Activated naive CD8-positive, alpha-beta T cell treated with anti-CD3 and anti-CD28 coated beads, Interleukin-2, amount 50 U/mL, for 24 hours (primary cell): ENCODE measurements at regions not wholly inside any gene's neighbourhood (a gene's known extent, or its start where the extent isn't known, plus 50 kb on each side); places are given as distances from the start of the nearest gene placed in this dataset.
"Not testable (repeated sequence)": the region's sequence is repeated elsewhere in the genome, so short reads cannot be mapped to it uniquely, and the experiment has no call there.

Experiments used
- ATAC-seq: fragments of 150-1000 bp; cut with Tn5 transposase; one replicate; pipeline ENCODE4 v1.10.0; 2021
- DNase-seq: peaks from one replicate; pipeline ENCODE4 v3.0.0; 2021
- H3K27ac Mint-ChIP-seq: one replicate; pipeline ENCODE4 v1.8.0; 2021; ENCODE audit warnings: mild to moderate bottlenecking, mixed read lengths
- H3K27me3 Mint-ChIP-seq: one replicate; pipeline ENCODE4 v1.8.0; 2021; ENCODE audit warnings: mixed read lengths
- H3K36me3 Mint-ChIP-seq: one replicate; pipeline ENCODE4 v1.8.0; 2021; ENCODE audit warnings: low read depth, mixed read lengths
- H3K4me1 Mint-ChIP-seq: one replicate; pipeline ENCODE4 v1.8.0; 2021; ENCODE audit warnings: mixed read lengths
- H3K4me3 Mint-ChIP-seq: one replicate; pipeline ENCODE4 v1.8.0; 2021; ENCODE audit warnings: mild to moderate bottlenecking, moderate library complexity, mixed read lengths
- H3K9me3 Mint-ChIP-seq: one replicate; pipeline ENCODE4 v1.8.0; 2021; ENCODE audit warnings: mixed read lengths

DNA sequence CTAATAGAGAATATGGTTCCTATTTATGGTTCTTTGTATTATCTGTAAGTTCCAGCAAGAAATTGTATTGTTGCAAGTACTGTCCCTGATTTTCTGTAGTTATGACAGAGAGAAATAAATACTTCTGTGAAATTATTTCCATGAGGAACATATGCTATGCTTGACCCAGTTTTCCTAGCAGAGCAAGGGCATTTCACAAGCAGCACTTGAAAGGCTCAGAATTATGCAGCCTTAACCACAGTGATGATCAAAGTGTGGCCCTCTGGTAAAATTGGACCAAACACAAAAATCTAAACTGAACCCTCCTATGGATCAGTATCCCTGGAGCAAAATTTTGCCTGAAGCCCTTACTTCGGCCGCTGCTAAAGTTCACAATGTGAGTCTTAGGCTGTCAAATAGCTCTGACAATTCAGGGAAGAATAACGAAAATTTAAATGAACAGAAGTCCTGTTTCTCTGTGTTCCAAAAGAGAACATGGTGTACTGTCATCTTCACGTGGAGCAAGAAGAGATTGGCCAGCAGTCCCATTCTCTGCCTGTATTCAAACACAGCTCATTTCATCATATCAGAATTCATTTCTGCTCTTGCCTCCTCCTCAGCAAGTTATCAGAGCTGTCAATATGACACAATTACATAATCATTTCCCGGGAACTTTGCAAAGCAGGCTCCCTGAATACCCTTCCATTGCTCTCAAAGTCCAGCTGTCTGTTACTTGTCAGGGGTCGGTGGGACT is 471.9 kb downstream of the RPS29 start:
- Mint-ChIP-seq H3K9me3 (no peaks in the 10 kb centered on the region), H3K4me3 (no peak overlapping the region), H3K36me3 (no peaks in the 10 kb centered on the region), H3K27ac (no peak overlapping the region), H3K4me1 (no peaks in the 10 kb centered on the region), H3K27me3 (no peaks in the 10 kb centered on the region)
- ATAC-seq (no peak), DNase-seq (no peak)

- Mint-ChIP-seq H3K27ac (no peak overlapping the region), H3K9me3 (peaks cover 4% of the 10 kb centered on the region), H3K36me3 (no peaks in the 10 kb centered on the region), H3K4me1 (no peaks in the 10 kb centered on the region), H3K27me3 (no peaks in the 10 kb centered on the region), H3K4me3 (no peak overlapping the region)
- DNase-seq: no peak
- ATAC-seq: no peak
These were observed 479.2 kb downstream of the RPS29 start for GRCh38 chr14:49106741-49107667.

- no peak overlapping the region for H3K27ac Mint-ChIP-seq
- no peak for DNase-seq
- H3K36me3 Mint-ChIP-seq: no peaks in the 10 kb centered on the region
- ATAC-seq: no peak
- H3K9me3 Mint-ChIP-seq: peaks cover 4% of the 10 kb centered on the region
- no peaks in the 10 kb centered on the region for H3K4me1 Mint-ChIP-seq
- H3K27me3 Mint-ChIP-seq: no peaks in the 10 kb centered on the region
- no peak overlapping the region for H3K4me3 Mint-ChIP-seq
These were observed 480.2 kb downstream of the RPS29 start for GRCh38 chr14:49105956-49106355.

DNA sequence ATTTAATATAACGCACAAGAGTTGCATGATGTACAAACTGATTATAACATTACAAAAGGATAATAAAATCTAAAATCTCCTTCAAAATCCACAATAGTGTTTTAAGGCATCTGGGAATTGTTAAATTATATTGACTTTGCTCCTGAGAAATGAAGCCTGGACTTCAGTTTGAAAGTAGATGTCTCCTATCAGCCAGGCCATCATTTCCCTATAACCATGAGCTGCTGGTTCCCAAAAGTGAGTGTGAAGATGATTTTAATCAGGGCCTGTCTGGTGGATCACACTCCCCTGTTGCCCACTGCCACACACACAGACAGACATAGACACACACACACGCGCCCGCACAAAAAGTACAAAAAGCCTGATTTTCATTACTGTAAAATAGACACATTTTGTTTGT is 480.7 kb downstream of the RPS29 start:
- Mint-ChIP-seq H3K9me3 (peaks cover 4% of the 10 kb centered on the region), H3K4me1 (no peaks in the 10 kb centered on the region), H3K27ac (no peak overlapping the region), H3K36me3 (no peaks in the 10 kb centered on the region), H3K27me3 (no peaks in the 10 kb centered on the region), H3K4me3 (no peak overlapping the region)
- no peak for ATAC-seq
- no peak for DNase-seq

GRCh38 chr14:49092345-49092744 is 493.8 kb downstream of the RPS29 start:
- DNase-seq (no peak), ATAC-seq (no peak)
- Mint-ChIP-seq H3K27me3 (peaks cover 4% of the 10 kb centered on the region), H3K4me1 (no peaks in the 10 kb centered on the region), H3K36me3 (no peaks in the 10 kb centered on the region), H3K9me3 (no peaks in the 10 kb centered on the region), H3K27ac (no peak overlapping the region), H3K4me3 (no peak overlapping the region)

GRCh38 chr14:49089107-49089506 is 497.1 kb downstream of the RPS29 start:
- Mint-ChIP-seq H3K36me3 (no peaks in the 10 kb centered on the region), H3K4me1 (no peaks in the 10 kb centered on the region), H3K9me3 (no peaks in the 10 kb centered on the region), H3K27me3 (peaks cover 4% of the 10 kb centered on the region), H3K27ac (no peak overlapping the region), H3K4me3 (no peak overlapping the region)
- DNase-seq (no peak), ATAC-seq (no peak)

DNA sequence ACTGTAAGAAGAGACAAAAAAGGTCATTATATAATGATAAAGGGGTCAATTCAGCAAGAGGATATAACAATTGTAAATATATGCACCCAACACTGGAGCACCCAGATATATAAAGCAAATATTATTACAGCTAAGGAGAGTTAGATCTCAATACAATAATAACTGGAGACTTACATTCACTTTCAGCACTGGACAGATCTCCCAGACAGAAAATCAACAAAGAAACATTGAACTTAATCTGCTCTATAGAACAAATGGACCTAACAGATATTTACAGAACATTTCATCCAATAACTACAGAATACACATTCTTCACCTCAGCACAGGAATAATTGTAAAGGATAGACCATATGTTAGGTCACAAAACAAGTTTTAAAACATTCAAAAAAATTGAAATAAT is 512.9 kb downstream of the RPS29 start:
- not testable (repeated sequence) for H3K9me3 Mint-ChIP-seq, DNase-seq, H3K36me3 Mint-ChIP-seq, ATAC-seq, H3K27me3 Mint-ChIP-seq, H3K4me3 Mint-ChIP-seq, H3K27ac Mint-ChIP-seq, H3K4me1 Mint-ChIP-seq

- Mint-ChIP-seq H3K4me3 (no peak overlapping the region), H3K27ac (no peak overlapping the region)
- no peak for ATAC-seq
These were observed 527.7 kb downstream of the RPS29 start for GRCh38 chr14:49058511-49058910.

DNA sequence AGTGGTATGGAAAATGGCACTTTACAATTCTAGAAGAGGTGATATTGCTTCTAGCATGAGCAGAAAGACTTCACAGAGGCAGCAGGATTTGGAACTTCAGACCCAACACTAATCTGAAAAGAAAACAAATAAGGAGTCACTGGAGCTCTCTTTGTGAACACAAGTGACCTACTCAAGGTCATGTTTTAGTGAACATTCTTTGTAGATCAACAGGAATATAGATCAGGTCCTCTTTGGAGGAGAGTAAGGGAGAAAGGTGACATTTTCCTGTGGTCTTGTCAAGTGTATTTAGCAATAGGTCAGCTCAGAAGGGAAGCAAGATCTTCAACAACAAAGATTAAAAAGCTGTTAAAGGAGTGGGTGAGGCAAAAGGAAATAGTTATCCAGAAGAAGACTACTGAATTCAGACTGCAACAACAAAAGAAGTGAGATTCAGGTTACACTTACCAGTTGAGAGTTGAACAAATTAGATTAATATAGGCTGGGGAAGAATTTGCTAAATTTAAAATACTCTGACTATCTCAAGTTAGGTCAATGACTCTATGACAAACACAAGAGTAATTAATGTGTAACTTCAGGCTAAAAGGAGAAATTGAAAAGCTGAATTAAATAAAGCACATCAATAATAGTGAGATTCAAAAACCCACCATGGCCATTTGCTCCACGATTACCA is 528.2 kb downstream of the RPS29 start:
- no peaks in the 10 kb centered on the region for H3K4me1 Mint-ChIP-seq
- no peaks in the 10 kb centered on the region for H3K27me3 Mint-ChIP-seq
- DNase-seq: no peak
- H3K27ac Mint-ChIP-seq: no peak overlapping the region
- peaks cover 1% of the 10 kb centered on the region for H3K9me3 Mint-ChIP-seq
- H3K4me3 Mint-ChIP-seq: no peak overlapping the region
- no peaks in the 10 kb centered on the region for H3K36me3 Mint-ChIP-seq
- ATAC-seq: no peak

More at GRCh38 chr14:49058511-49058910, 527.7 kb downstream of the RPS29 start:
- Mint-ChIP-seq H3K9me3 (peaks cover 6% of the 10 kb centered on the region), H3K4me1 (no peaks in the 10 kb centered on the region), H3K36me3 (no peaks in the 10 kb centered on the region), H3K27me3 (no peaks in the 10 kb centered on the region)
- no peak for DNase-seq

GRCh38 chr14:49056021-49056420 is 530.2 kb downstream of the RPS29 start:
- Mint-ChIP-seq H3K4me1 (no peaks in the 10 kb centered on the region), H3K27ac (no peak overlapping the region), H3K4me3 (no peak overlapping the region), H3K27me3 (no peaks in the 10 kb centered on the region), H3K9me3 (no peaks in the 10 kb centered on the region), H3K36me3 (no peaks in the 10 kb centered on the region)
- ATAC-seq (no peak), DNase-seq (no peak)

- no peaks in the 10 kb centered on the region for H3K4me1 Mint-ChIP-seq
- H3K9me3 Mint-ChIP-seq: no peaks in the 10 kb centered on the region
- no peaks in the 10 kb centered on the region for H3K27me3 Mint-ChIP-seq
- H3K4me3 Mint-ChIP-seq: no peak overlapping the region
- ATAC-seq (no peak), DNase-seq (no peak)
- H3K36me3 Mint-ChIP-seq: no peaks in the 10 kb centered on the region
- H3K27ac Mint-ChIP-seq: no peak overlapping the region
These were observed 533.7 kb downstream of the RPS29 start for GRCh38 chr14:49052521-49052920.

GRCh38 chr14:49051328-49052060 is 534.7 kb downstream of the RPS29 start:
- no peak overlapping the region for H3K4me3 Mint-ChIP-seq
- H3K27ac Mint-ChIP-seq: no peak overlapping the region
- no peaks in the 10 kb centered on the region for H3K4me1 Mint-ChIP-seq
- DNase-seq (no peak), ATAC-seq (no peak)
- H3K36me3 Mint-ChIP-seq: no peaks in the 10 kb centered on the region
- H3K27me3 Mint-ChIP-seq: no peaks in the 10 kb centered on the region
- no peaks in the 10 kb centered on the region for H3K9me3 Mint-ChIP-seq

DNA sequence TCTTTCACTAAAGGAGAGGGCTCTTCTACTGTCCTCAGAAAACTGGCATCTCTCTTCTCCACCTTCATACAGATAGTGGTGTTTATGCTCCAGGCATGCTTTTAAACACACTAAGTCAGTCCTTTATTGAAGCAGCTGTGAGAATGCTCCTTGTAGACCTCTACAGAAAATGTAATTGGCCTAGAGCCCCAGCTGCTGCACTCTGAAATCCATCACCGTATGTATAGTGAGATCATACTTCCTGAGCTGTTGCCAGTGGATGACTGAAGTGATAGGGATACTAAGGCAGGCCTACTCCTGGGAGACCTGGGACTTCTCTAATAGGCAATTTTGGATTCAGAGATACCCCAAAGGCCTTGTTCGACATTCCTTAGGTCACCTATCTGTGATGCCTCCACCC is 535.4 kb downstream of the RPS29 start:
- Mint-ChIP-seq H3K27me3 (no peaks in the 10 kb centered on the region), H3K4me1 (no peaks in the 10 kb centered on the region), H3K4me3 (no peak overlapping the region), H3K9me3 (no peaks in the 10 kb centered on the region), H3K36me3 (no peaks in the 10 kb centered on the region), H3K27ac (no peak overlapping the region)
- DNase-seq (no peak), ATAC-seq (no peak)

DNA sequence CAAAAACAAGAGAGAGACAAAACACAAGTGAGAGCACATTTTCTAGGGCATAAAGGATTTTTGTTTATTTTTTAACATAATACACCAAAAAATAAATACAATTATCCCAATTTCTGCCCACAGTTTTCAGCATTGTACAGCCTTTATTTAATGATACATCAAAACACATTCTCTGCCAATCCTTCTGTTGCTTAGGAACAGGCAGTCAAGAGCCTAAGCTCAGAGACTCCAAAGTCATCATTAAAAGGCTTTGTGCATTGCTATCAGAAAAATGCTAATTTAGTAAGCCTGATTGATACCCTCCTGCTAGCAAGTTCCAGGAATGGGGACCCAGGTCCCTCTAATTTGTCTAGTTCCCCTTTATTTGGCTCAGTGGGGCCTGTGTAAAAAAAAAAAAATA is 536.5 kb downstream of the RPS29 start:
- Mint-ChIP-seq H3K4me3 (no peak overlapping the region), H3K4me1 (no peaks in the 10 kb centered on the region), H3K27ac (peak overlapping the region; percentile 2), H3K36me3 (no peaks in the 10 kb centered on the region), H3K27me3 (no peaks in the 10 kb centered on the region), H3K9me3 (no peaks in the 10 kb centered on the region)
- DNase-seq (no peak), ATAC-seq (no peak)
